HG03175 (cell line): ENCODE measurements at regions not wholly inside any gene's neighbourhood (a gene's known extent, or its start where the extent isn't known, plus 50 kb on each side); places are given as distances from the start of the nearest gene placed in this dataset.
"Not testable (repeated sequence)": the region's sequence is repeated elsewhere in the genome, so short reads cannot be mapped to it uniquely, and the experiment has no call there.

Experiments used
- ATAC-seq: cut with Tn5 transposase; IDR thresholded peaks from one replicate; pipeline ENCODE4 v1.9.1; 2021; ENCODE audit warnings: mild to moderate bottlenecking, moderate library complexity; ENCODE audit not compliant: unreplicated experiment

DNA sequence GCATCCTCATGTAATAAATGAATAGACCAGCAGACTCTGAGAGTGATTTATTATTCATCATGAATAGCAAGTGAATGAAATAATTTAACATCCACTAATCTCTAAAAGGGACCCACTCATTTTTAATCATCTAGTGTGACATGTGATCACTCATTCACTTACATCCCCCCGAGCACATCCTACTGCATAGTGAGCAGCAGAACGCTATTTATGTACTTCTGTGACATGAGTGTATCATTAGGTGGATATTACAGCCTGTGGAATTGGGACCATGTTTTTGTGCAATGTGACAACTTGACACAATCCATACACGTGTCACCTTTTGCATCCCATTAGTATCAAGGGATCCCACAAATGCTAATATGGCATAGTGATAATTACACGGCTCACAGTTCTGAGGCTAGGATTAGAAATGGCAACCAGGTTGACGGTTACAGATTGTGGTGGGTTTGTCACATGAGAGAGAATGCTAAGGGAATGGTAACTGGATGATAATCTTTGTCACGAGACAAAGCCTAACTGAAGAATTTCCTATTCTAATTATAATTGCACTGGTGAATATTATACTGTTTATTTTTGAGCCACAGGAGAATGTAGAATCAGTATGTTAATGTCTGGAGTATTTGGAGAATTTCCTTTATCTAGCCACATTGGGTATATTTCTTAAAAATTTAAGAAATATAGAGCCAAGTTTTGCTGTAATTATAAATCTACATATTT lies 595.2 kb upstream of the TBL1XR1 start:
- ATAC-seq = no peak

DNA sequence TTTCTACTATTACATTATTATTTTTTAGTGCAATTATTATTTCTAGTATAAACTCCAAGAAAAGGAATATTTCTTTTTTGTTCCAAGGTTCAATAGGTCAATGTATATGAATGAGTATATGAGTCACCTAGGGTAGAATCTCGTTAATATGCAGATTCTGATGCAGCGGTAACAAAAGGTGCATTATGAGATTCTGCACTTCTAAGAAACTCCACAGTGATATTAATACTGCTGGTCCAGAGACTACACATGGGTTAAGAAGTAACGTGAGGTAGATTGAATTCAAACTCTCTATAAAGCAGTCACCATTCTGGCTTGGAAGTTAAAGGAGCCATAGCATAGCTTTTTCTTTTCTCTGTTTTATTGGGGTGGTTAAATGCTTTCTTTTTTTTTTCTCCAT lies 596.2 kb upstream of the TBL1XR1 start:
- no peak for ATAC-seq

DNA sequence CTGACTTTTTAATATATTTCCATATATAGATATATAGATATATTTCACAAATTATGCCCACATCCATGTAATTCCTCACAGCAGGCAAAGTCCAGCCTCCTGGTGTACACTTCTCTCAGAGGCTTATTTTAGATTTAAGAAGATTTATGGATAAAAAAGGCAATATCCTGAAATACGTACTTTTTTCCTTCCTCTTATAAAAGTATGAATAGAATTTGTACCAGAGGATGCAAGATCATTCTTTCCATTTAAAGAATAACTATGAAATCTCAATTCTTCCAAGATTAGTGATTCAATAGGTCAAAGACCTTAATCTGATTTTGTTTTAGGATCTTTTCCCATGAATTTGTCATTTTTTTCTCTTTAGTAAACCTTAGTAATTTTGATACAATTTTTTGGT lies 597.9 kb upstream of the TBL1XR1 start:
- no peak for ATAC-seq

DNA sequence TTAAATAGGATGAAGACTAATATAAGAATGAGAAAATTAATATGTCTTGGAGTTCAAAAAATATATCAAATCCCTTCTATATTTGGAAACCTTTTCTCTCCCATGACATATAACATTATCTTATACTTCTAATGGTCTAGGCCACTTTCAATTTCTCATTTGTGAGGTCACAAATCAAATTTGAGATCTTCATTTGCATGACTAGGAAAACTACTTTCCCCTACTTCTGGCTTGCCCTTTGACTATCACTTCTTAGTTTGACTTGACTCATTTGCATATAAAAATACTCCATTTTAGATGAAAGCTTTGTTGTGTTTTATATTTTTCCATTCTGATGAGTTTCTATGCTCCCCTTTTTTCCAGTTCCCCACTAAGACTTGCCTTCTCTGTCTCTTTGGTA lies 598.6 kb upstream of the TBL1XR1 start:
- no peak for ATAC-seq

DNA sequence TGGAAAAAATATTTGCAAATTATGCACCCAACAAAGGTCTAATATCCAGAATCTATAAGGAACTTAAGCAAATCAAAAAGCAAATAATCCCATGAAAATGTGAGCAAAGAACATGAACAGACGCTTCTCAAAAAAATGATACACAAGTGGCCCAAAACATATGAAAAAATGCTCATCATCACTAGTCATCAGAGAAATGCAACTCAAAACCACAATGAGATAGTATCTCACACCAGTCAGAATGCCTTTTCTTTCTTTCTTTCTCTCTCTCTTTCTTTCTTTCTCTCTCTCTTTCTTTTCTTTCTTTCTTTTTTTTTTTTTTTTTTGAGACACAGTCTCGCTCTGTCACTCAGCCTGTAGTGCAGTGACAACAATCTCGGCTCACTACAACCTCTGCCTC lies 602.9 kb upstream of the TBL1XR1 start:
- ATAC-seq = not testable (repeated sequence)

DNA sequence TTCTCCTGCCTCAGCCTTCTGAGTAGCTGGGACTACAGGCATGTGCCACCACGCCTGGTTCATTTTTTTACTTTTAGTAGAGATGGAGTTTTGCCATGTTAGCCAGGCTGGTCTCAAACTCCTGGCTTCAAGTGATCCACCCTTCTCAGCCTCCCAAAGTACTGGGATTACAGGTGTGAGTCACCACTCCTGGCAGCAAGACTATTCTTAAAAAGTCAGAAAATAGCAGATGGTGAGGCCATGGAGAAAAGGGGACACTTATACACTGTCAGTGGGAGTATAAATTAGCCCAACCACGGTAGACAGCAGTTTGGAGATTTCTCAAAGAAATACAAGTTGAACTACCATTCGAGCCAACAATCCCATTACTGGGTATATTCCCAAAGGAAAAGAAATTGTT lies 603.3 kb upstream of the TBL1XR1 start:
- no peak for ATAC-seq

DNA sequence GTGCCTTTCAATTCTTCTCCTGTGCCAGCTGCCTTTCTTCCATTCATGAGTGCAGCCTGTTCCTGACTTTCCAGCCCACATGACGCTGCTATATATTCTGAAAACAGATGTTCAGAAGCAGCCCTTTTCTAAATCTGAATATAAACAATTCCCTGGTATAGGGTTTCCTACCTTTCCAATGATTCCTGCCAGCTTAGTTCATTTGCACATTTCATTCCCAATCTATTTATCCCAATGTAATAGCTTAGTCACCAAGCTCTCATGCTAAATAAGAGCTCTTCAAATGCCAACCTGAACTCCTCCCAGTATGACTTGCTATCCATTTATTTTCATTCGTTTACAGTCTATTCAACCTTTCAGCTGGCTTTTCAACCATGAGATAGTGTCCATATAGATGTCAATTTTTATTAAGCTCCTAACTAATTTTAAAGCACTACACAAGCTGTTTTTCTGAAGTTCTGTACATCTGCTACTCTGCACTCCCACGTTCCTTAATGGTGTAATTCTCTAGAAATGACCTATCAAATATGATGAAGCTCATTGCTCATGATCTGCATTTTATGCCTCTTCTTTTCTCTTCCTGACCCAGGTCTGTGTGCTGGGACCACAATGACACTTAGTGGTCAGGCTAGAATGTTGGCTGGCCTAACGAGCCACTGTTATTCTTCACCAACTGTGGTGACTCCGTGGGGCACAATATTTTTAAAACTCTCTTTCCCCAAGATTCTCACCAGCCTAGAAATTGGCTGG lies 605.0 kb upstream of the TBL1XR1 start:
- no peak for ATAC-seq

DNA sequence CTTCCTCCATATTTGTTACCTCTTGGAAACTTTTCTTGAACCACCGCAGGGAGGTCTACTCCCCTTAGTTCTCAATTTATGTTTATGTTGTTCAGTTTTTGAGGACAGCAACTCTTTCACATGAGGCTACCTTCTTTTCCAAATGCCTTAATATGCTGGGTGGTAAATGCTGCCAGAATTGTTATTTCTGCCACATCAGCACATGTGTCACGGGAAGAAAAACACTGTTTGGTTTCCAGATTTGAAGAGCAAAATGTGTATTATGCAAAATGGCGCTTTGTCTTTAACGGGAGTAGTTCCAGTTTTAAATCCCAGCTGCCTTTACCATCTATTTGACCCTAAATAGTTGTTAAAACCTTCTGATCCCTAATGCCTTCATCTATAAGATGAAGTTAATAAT lies 606.2 kb upstream of the TBL1XR1 start:
- no peak for ATAC-seq

DNA sequence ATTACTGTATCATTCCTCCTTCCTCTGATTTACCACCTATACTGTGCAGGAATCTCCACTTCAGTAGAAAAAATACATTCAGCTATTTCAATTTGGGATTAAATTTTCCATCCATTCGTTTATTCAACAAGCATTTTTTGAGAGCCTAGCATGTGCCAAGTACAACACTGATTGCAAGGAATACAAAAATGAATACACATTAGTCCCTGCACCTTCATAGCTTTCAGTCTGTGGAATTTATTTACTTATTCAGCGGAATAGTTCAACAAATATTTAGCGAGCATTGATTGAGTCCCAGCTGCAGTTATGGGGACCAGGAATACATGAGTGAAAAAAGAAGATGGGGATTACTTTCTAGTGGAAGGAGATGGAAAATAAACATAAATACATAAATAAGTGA lies 606.8 kb upstream of the TBL1XR1 start:
- no peak for ATAC-seq

DNA sequence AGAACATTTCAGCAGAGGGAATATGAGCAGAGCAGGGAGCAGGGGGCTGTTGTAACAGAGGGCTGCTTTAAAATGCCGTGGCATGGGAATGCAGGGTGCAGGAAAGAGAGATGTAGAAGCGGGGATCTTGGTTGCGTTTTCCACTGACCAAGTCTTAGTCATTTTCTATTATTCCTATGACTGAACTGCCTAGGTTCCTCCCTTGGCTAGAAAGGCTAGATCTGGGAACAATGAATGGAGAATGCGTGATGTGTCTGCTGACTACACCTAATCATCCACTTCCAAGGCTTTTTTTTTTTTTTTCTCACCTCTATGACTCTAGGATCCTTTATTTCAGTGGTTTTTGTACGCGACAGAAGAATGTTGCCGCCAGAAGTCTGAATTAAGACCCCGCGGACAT lies 607.4 kb upstream of the TBL1XR1 start:
- ATAC-seq = no peak

DNA sequence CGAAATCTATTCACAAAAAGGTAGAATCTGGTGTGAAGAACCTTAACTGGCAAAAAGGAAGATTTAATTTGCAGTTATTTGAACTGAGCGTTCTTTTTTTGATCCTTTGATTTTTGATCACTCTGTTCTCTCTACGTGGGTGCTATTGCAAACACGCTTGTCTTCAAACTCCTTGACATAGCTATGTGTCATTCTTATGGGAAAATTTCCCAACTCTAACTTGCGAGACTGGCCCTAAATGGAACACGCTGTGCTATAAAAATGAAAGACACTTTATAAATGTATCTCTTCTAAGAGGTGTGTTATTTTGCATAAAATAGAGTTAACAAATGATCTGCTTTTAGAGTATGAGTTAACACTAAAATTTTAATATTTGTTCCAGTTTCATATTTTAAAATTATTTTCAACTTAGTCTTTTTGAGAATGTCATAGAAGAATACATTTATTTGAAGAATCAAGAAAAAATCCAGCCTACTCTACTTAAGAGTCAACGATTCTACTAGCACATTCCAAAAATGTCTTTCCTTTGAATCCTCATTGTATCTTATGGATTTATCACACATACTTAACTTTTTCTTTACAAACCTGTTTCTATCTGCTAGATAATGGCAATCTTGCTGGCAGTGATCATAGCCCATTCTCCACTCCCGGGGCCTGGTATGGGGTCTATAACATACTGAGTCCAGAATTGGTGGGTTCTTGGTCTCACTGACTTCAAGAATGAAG lies 610.0 kb upstream of the TBL1XR1 start:
- no peak for ATAC-seq

DNA sequence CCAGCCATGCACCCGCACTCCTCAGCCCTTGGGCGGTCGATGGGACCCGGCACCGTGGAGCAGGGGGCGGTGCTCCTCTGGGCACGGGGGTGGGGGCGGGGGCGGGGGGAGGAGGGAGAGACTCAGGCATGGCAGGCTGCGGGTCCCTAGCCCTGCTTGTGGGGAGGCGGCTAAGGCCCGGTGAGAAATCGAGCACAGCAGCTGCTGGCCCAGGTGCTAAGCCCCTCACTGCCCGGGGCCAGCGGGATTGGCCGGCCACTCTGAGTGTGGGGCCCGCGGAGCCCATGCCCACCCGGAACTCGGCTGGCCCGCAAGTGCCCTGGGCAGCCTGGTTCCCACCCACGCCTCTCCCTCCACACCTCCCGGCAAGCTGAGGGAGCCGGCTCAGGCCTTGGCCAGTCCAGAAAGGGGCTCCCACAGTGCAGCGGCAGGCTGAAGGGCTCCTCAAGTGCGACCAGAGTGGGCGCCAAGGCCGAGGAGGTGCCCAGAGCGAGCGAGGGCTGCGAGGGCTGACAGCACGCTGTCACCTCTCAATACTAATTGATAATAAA lies 611.7 kb upstream of the TBL1XR1 start:
- ATAC-seq = not testable (repeated sequence)

DNA sequence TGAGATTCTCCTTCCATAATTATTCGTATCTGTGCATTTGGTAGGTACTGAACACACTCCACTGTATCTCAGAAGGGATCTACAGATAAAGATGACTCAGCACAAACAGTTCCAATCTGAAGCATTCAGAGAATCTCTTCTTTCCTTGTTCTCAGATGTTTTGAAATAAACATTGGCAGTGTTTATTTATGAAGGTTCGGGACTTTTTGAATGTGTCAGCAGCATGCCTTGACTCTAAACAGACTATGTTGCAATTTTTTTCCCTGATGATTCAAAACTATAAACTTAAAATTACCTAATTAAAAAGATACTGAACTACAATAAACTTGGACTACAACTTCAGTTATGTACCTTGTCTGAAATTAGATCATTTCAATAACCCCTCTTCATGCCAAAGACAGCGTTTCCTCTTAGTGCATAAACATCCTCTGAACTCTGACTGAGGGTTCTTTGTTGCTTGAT lies 612.9 kb upstream of the TBL1XR1 start:
- no peak for ATAC-seq

DNA sequence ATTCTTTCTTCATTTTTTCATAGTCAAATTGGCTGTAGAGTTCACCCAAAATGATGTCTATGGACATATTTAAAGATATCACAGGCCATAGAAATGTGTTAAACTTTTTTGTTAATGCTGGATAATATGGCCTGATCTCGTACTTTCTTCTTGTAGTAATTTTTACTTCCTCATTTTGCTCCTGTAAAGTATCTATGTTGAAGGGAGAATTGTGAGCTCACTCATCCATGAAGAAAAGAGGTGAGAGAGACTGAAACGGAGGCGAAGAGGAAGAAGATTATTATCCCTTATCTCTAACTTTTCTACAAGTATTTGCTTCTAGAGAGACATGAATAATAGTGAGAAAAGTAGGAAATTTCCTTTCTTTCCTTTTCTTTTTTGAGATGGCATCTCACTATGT lies 613.8 kb upstream of the TBL1XR1 start:
- peak; percentile 66 for ATAC-seq

DNA sequence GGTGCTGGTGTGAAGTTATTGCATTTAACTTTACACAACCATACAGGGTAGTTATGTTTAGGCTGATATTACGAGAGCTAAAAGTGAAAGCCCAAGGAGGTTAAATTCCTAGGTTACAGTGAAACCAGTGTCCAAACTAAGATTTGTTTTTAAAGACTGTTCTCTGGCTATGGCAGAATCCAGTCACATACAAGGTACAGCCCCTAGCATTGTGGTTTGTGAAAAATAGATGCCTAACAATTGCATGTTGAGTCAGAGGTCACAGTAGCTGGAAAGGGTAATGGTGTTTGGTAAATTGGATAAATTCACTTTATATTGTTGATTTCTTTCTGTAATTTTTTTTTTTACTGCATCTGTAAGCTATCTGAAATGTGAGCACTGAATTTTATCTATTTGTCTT lies 614.6 kb upstream of the TBL1XR1 start:
- peak; percentile 44 for ATAC-seq

DNA sequence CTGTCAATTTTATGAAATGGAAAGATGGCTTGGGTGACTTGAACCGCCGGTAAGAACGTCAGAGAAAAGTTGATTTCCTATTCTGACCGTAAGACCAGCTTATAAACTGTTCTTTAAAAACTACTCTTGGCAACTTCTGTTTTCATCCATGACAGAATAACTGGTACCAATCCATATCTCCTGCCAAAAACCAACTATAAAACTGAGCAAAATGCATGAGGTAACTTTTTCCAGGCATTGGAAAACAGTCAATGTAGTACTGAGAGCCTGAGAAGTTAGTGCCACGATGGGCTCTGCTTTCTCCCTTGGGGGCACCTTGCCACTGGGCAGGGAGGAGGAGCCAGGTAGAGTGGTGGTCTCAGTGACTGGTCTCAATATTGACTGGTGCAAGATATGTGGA lies 615.2 kb upstream of the TBL1XR1 start:
- ATAC-seq = no peak

DNA sequence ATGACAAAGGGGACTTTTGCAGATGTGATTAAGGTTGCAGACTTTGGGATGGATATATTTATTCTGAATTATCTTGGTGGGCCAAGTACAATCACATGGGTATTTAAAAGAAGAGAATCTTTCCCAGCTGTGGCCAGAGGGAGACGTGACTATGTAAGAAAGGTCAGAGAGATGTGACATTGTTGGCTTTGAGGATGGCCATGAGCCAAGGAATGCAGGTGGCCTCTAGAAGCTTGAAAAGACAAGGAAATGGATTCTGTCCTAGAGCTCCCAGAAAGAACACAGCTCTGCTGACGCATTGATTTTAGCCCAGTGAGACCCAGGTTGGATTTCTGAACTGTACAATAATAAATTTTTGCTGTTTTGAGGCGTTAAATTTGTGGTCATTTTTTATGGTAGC lies 616.0 kb upstream of the TBL1XR1 start:
- no peak for ATAC-seq

DNA sequence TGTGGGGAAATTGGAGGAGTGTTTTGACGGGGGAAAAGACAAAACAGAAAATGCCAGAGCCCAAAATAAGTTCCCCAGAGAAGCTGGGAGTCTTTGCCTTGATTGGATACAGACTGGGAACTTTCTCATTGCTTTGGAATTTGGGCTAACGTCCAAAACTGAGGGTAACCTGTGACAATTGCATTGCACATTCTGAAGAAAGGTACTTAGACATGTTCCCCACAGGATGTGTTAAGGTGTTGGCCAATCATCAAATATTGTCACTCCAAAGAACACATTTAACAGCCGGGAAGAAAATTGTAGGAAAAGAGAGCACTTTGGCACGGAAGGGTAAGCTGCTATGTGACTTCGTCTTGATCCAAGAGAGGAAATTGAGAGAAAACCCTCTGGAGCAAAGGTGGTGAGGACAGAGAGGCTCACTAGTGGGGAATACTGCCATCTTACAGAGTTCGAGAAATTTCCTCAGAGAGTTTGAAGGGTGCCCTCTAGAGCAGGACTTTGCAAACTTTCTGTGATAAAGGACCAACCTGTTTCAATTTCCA lies 619.5 kb upstream of the TBL1XR1 start:
- no peak for ATAC-seq

DNA sequence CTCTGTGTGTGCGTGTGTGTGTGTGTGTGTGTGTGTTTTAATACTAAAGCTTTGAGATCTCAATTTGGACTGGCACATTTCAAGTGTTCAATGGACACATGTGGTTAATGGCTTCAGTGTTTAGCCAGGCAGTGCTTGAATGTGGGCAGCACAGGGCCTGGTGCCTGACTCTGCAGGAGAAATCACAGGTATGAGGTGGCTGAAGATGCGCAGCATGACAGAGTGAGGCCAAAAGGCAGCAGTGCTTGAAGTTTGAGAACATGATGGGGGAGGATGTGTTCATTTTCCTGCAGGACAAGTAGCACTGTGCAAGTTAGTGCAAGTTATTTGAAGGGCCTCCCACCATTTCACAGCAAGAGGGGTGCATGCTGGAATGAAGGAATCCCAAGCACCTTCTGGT lies 620.5 kb upstream of the TBL1XR1 start:
- no peak for ATAC-seq

DNA sequence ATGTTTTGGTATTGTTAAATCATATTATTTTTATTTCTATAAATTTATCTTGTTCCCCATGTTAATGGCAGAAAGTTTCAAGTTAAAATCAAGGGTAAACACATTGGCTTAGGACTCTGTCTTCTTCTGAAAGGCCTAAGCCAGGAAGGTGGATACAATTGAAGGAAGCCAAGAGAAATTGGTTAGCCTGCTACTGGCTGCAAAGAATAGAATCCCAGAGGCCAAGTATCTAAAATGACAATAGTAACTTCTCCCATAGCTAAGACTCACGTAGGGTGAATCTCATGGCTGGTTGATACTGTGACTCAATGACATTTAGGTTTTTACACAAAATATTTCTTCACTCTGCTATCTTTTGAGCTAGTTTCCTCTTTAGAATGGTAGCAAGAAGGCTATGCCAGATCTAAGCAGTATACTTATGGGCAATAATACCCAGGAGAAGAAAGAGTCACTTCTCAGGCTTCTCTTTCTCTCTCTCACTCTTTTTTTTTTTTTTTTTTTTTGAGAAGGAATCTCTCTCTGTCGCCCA lies 621.5 kb upstream of the TBL1XR1 start:
- ATAC-seq = no peak

DNA sequence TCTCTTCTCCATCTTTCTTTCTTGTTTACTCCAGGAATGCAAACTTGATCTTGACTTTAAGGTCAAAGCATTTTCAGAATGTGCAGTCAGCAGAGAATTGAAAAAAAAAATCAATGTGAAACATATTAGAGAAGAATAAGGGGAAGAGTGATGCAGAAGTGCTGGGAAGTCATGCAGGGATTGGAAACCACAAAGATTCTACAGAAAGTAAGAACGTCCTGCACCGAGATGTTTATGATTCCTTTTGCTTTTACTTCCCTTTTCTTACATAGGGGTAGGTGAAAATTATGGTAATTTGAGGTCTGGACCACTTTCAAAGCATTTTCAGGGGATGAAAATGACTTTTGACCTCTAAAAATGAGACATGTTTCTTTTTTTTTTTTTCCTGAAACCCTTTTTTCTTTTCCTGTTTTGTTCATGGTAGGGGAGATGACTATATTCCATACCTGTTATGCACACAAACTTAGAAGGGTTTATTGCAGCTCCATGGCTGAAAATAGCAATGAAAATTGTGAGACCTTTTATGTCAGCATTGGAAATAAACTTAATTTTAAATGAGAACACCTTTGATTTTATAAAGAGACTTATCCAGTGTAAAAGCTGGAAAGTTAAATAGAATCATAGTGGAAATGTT lies 623.5 kb upstream of the TBL1XR1 start:
- peak; percentile 52 for ATAC-seq
